Ishikawa (cell line): ENCODE measurements at regions not wholly inside any gene's neighbourhood (a gene's known extent, or its start where the extent isn't known, plus 50 kb on each side); places are given as distances from the start of the nearest gene placed in this dataset.

Experiments
- CEBPB ChIP-seq: IDR thresholded peaks from 2 replicates; pipeline ENCODE4 v1.6.1; 2012
- EP300 ChIP-seq: IDR thresholded peaks from 2 replicates; pipeline ENCODE4 v1.6.1; 2012; ENCODE audit warnings: borderline replicate concordance
- TF ChIP-seq, protein P1 (sequence below): IDR thresholded peaks from 2 replicates; pipeline ENCODE4 v1.6.1; 2012

DNA sequence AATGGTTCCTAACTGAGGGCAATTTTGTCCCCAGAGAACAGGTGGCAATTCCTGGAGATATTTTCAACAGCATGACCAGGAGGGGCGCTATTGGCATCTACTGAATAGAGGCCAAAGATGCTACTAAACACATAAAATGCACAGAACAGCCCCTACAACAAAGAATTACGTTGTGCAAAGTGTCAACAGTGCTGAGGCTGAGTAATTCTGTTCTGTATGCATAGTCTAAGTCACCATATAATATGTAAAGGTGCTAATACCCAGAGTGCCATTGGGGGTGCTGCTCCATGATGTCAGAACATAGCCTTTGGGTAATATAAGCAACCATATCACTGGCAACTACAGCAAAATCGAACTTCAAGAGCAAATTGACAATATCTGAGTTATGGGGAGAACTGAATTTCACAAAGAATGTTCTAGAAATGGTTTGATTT, 213.3 kb upstream of the PHYHIPL start:
- TF ChIP-seq EP300 (no peak), CEBPB (no peak)
- TF ChIP-seq, protein P1, sequence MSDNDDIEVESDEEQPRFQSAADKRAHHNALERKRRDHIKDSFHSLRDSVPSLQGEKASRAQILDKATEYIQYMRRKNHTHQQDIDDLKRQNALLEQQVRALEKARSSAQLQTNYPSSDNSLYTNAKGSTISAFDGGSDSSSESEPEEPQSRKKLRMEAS: no peak
